ENCODE measurements at regions not wholly inside any gene's neighbourhood (a gene's known extent, or its start where the extent isn't known, plus 50 kb on each side); places are given as distances from the start of the nearest gene placed in this dataset.

- TF ChIP-seq POLR2A (IDR thresholded peaks at IDR 0.05; ENCODE audit: low read length) (no peak), GATA1 (IDR thresholded peaks at IDR 0.05; ENCODE audit: low read depth, low read length) (no peak)
These were observed 58.4 kb upstream of the RNPC3 start for GRCh38 chr1:103467100-103467499.
